ENCODE measurements at regions not wholly inside any gene's neighbourhood (a gene's known extent, or its start where the extent isn't known, plus 50 kb on each side); places are given as distances from the start of the nearest gene placed in this dataset.
"Not testable (repeated sequence)": the region's sequence is repeated elsewhere in the genome, so short reads cannot be mapped to it uniquely, and the experiment has no call there.

- no peak for DNase-seq
Measured at GRCh38 chr14:105911006-105911847, 384.8 kb downstream of the TMEM121 start.

GRCh38 chr14:105911848-105912292, 385.5 kb downstream of the TMEM121 start:
- not testable (repeated sequence) for DNase-seq

- DNase-seq: no peak
Measured at GRCh38 chr14:105912641-105913180, 386.3 kb downstream of the TMEM121 start.

- no peak for DNase-seq
Measured at GRCh38 chr14:105913221-105913620, 386.8 kb downstream of the TMEM121 start.

- DNase-seq: no peak
Measured at GRCh38 chr14:105913861-105914260, 387.5 kb downstream of the TMEM121 start.

GRCh38 chr14:105914281-105914680, 387.9 kb downstream of the TMEM121 start:
- not testable (repeated sequence) for DNase-seq

GRCh38 chr14:105914738-105915385, 388.5 kb downstream of the TMEM121 start:
- no peak for DNase-seq

GRCh38 chr14:105915546-105915945, 389.2 kb downstream of the TMEM121 start:
- not testable (repeated sequence) for DNase-seq

- not testable (repeated sequence) for DNase-seq
Measured at GRCh38 chr14:105917136-105917932, 391.0 kb downstream of the TMEM121 start.

- no peak for DNase-seq
Measured at GRCh38 chr14:105917933-105918436, 391.6 kb downstream of the TMEM121 start.

- no peak for DNase-seq
Measured at GRCh38 chr14:105918496-105919262, 392.3 kb downstream of the TMEM121 start.

- no peak for DNase-seq
Measured at GRCh38 chr14:105919458-105920150, 393.2 kb downstream of the TMEM121 start.

GRCh38 chr14:105920151-105920700, 393.8 kb downstream of the TMEM121 start:
- DNase-seq: not testable (repeated sequence)

- not testable (repeated sequence) for DNase-seq
Measured at GRCh38 chr14:105920803-105921755, 394.7 kb downstream of the TMEM121 start.

GRCh38 chr14:105921781-105922180, 395.4 kb downstream of the TMEM121 start:
- not testable (repeated sequence) for DNase-seq

GRCh38 chr14:105923520-105924191, 397.3 kb downstream of the TMEM121 start:
- not testable (repeated sequence) for DNase-seq

- DNase-seq: no peak
Measured at GRCh38 chr14:105924951-105925591, 398.7 kb downstream of the TMEM121 start.

- no peak for DNase-seq
Measured at GRCh38 chr14:105925615-105926372, 399.4 kb downstream of the TMEM121 start.

Data from NCI-H774 (cell line).